ENCODE measurements at regions not wholly inside any gene's neighbourhood (a gene's known extent, or its start where the extent isn't known, plus 50 kb on each side); places are given as distances from the start of the nearest gene placed in this dataset.

DNA sequence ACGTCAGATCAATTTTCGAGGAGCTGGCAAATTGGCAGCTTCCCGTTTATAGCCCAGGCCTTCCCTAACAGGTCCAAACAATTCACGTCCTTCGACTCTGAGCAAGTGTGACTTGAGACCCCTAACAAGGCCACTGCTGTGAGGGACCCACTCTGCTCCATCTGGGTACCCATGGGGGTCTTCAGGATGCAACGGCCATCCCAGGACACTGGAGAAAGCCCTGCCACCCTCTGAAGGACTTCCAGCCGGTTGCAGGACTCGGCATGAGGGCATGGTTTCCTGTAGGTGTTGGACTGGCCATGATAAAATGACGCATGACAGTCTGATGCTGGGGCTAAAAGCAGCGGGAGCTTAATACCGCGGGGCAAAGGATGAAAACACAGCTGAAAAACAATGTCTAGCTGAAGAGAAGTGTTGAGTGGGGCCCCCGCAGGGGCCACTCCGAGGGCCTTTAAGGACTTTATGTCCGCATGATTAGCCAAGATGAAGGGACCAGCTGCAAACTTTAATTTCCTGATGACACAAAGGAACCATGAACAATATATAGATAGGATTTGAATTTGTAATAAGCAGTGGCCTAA, 113.3 kb upstream of the ZNF521 start:
- ATAC-seq (ENCODE audit: low FRiP score) (no peak), DNase-seq (no peak)
- Histone ChIP-seq H3K27ac (ENCODE audit: low read depth in 1 of 2, low read length in 2 of 2) (no peak overlapping the region), H3K4me1 (ENCODE audit: control insufficient read depth in 1 of 2, insufficient read depth in 2 of 2, low read length in 2 of 2) (peaks cover 0 to 3% of the 10 kb centered on the region in 2 donors), H3K27me3 (ENCODE audit: control insufficient read depth in 1 of 2, insufficient read depth in 2 of 2, low read length in 1 of 2) (no peaks in the 10 kb centered on the region), H3K4me3 (ENCODE audit: low read length in 2 of 2) (no peak overlapping the region), H3K36me3 (ENCODE audit: control insufficient read depth in 1 of 2, insufficient read depth in 2 of 2, low read length in 1 of 2) (no peaks in the 10 kb centered on the region), H3K9me3 (ENCODE audit: control insufficient read depth, low read length) (no peaks in the 10 kb centered on the region)
- intact Hi-C loops (cut with DNase I): no loop called here
- WGBS, 2 donors: 75 to 81% methylated on average over 15 of the region's 15 CpGs

DNA sequence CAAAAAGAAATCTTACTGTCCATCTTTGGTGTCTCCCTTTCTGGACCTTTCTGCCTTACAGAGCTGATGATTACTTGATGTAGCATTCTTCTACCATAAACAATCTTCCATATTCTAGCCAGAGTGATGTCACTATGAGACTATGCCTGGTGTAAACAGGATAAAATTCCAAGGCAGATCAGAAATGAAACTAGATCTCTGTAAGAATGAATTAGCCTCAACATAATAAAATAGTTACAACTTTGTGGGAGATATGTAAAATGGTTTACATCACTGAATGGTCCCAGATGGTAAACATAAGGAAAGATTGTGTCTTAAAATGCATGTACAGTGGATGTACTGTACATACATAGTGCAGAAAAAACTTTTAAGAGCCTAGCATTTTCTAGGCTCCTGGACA, 112.3 kb upstream of the ZNF521 start:
- no peak for ATAC-seq (ENCODE audit: low FRiP score)
- no peak overlapping the region for H3K27ac ChIP-seq (ENCODE audit: low read depth in 1 of 2, low read length in 2 of 2)
- intact Hi-C loops (cut with DNase I): no loop called here

DNA sequence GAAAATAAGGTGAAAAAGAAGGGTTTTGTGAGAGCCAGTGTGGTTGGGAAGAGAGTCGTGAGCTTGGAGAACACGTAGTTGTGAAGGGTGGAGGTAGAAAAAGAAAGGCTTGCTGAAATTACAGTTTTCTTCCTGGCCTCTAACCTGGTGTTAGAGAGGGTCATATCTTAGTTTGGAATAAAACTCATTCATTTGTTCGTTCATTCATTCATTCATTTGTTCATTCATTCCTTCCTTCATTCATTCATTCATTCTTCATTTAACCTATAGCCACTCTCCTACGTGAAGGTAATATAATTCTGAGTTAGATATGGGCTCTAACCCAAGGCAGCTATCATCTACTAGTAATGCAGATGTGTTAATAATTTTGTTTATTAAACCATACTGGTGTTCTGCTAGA, 111.8 kb upstream of the ZNF521 start:
- Histone ChIP-seq H3K9me3 (ENCODE audit: control insufficient read depth, low read length) (no peaks in the 10 kb centered on the region), H3K36me3 (ENCODE audit: control insufficient read depth in 1 of 2, insufficient read depth in 2 of 2, low read length in 1 of 2) (no peaks in the 10 kb centered on the region), H3K27ac (ENCODE audit: low read depth in 1 of 2, low read length in 2 of 2) (no peak overlapping the region), H3K4me1 (ENCODE audit: control insufficient read depth in 1 of 2, insufficient read depth in 2 of 2, low read length in 2 of 2) (peaks cover 0 to 3% of the 10 kb centered on the region in 2 donors), H3K4me3 (ENCODE audit: low read length in 2 of 2) (no peak overlapping the region), H3K27me3 (ENCODE audit: control insufficient read depth in 1 of 2, insufficient read depth in 2 of 2, low read length in 1 of 2) (no peaks in the 10 kb centered on the region)
- 72 to 75% methylated on average over 4 of the region's 4 CpGs for WGBS, 2 donors
- DNase-seq: no peak
- intact Hi-C loops (cut with DNase I): no loop called here
- no peak for ATAC-seq (ENCODE audit: low FRiP score)

More for the DNA sequence above, 112.3 kb upstream of the ZNF521 start:
- H3K4me1 ChIP-seq (ENCODE audit: control insufficient read depth in 1 of 2, insufficient read depth in 2 of 2, low read length in 2 of 2): peaks cover 0 to 3% of the 10 kb centered on the region in 2 donors
- no peaks in the 10 kb centered on the region for H3K9me3 ChIP-seq (ENCODE audit: control insufficient read depth, low read length)
- no peak overlapping the region for H3K4me3 ChIP-seq (ENCODE audit: low read length in 2 of 2)
- no peak for DNase-seq
- no peaks in the 10 kb centered on the region for H3K27me3 ChIP-seq (ENCODE audit: control insufficient read depth in 1 of 2, insufficient read depth in 2 of 2, low read length in 1 of 2)
- no peaks in the 10 kb centered on the region for H3K36me3 ChIP-seq (ENCODE audit: control insufficient read depth in 1 of 2, insufficient read depth in 2 of 2, low read length in 1 of 2)

DNA sequence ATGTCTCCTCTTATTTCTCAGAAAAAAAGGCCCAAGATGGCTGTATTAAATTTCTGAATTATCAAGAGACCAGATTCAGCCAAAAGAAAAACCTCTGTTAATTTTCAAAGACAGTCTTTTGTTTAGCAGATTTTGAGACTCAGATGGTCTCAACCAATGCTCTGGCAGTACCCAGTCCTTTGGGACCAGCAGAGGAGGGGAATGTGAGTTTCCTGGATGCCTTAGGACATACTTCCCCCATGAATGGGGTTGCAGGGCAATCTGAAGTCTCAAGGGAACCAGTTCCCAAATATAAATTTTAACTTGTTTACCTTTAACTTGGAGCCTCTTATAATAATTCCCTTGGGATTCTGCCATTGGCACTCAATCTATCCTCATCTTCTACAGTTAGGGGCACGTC, 107.8 kb upstream of the ZNF521 start:
- H3K36me3 ChIP-seq (ENCODE audit: control insufficient read depth in 1 of 2, insufficient read depth in 2 of 2, low read length in 1 of 2): no peaks in the 10 kb centered on the region
- H3K27ac ChIP-seq (ENCODE audit: low read depth in 1 of 2, low read length in 2 of 2): no peak overlapping the region
- ATAC-seq (ENCODE audit: low FRiP score) (no peak), DNase-seq (no peak)
- no peak overlapping the region for H3K4me3 ChIP-seq (ENCODE audit: low read length in 2 of 2)
- no peaks in the 10 kb centered on the region for H3K27me3 ChIP-seq (ENCODE audit: control insufficient read depth in 1 of 2, insufficient read depth in 2 of 2, low read length in 1 of 2)
- no peaks in the 10 kb centered on the region for H3K4me1 ChIP-seq (ENCODE audit: control insufficient read depth in 1 of 2, insufficient read depth in 2 of 2, low read length in 2 of 2)
- intact Hi-C loops (cut with DNase I): loop anchor here in 1 of 2 donors (10.0 kb wide), 1 partner anchor 55 kb away; no protein-coding TSS in a partner anchor
- 0 to 6% methylated on average over 1 of the region's 1 CpG for WGBS, 2 donors
- H3K9me3 ChIP-seq (ENCODE audit: control insufficient read depth, low read length): no peaks in the 10 kb centered on the region

DNA sequence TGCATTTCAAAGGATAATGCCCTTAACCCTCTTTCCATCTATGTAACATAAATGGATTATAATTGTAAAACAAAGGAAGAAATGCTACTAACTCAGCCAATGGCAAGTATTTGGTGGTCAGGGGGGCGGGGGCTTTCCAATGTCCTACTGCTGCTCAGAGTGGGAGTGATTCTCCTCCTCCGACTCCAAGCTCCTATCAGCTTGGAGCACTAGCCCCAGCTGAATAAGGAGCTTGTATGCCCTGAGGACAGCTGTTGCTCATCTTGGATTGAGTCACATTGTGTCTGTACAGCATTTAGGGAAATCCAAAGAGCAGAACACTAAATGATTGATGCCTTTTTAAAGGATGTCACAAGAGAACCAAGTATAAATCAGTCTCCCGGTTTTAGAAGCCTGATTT, 105.6 kb upstream of the ZNF521 start:
- intact Hi-C loops (cut with DNase I): loop anchor here in 1 of 2 donors (10.0 kb wide), 1 partner anchor 57 kb away; no protein-coding TSS in a partner anchor
- no peak overlapping the region for H3K27ac ChIP-seq (ENCODE audit: low read depth in 1 of 2, low read length in 2 of 2)
- 80 to 81% methylated on average over 3 of the region's 3 CpGs for WGBS, 2 donors
- ATAC-seq (ENCODE audit: low FRiP score) (no peak), DNase-seq (no peak)
- no peaks in the 10 kb centered on the region for H3K36me3 ChIP-seq (ENCODE audit: control insufficient read depth in 1 of 2, insufficient read depth in 2 of 2, low read length in 1 of 2)
- H3K4me1 ChIP-seq (ENCODE audit: control insufficient read depth in 1 of 2, insufficient read depth in 2 of 2, low read length in 2 of 2): no peaks in the 10 kb centered on the region
- H3K9me3 ChIP-seq (ENCODE audit: control insufficient read depth, low read length): no peaks in the 10 kb centered on the region
- H3K4me3 ChIP-seq (ENCODE audit: low read length in 2 of 2): no peak overlapping the region
- no peaks in the 10 kb centered on the region for H3K27me3 ChIP-seq (ENCODE audit: control insufficient read depth in 1 of 2, insufficient read depth in 2 of 2, low read length in 1 of 2)

DNA sequence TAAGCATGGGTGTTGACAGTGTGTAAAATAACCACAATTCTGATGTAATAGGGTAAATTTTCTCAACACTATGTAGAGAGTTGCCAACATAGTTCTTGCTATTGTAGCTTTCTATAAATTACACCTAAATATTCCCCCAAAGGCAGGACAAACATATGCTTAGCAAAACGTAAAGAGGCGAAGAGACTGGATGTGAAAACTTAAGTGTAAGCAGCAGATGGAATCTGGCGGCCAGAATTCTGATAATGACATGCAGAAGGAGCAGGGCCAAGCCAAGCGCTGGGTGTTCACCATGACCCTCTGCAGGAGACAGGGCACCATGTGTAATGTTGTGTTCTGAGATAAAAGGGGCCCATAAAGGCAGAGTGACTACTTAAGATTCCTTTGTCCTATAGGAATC, 105.2 kb upstream of the ZNF521 start:
- WGBS, 2 donors: 66 to 75% methylated on average over 4 of the region's 4 CpGs
- Histone ChIP-seq H3K36me3 (ENCODE audit: control insufficient read depth in 1 of 2, insufficient read depth in 2 of 2, low read length in 1 of 2) (no peaks in the 10 kb centered on the region), H3K4me3 (ENCODE audit: low read length in 2 of 2) (no peak overlapping the region), H3K27me3 (ENCODE audit: control insufficient read depth in 1 of 2, insufficient read depth in 2 of 2, low read length in 1 of 2) (no peaks in the 10 kb centered on the region), H3K9me3 (ENCODE audit: control insufficient read depth, low read length) (no peaks in the 10 kb centered on the region), H3K4me1 (ENCODE audit: control insufficient read depth in 1 of 2, insufficient read depth in 2 of 2, low read length in 2 of 2) (no peaks in the 10 kb centered on the region), H3K27ac (ENCODE audit: low read depth in 1 of 2, low read length in 2 of 2) (no peak overlapping the region)
- intact Hi-C loops (cut with DNase I): loop anchor here in 1 of 2 donors (10.0 kb wide), 1 partner anchor 58 kb away; no protein-coding TSS in a partner anchor
- ATAC-seq (ENCODE audit: low FRiP score): no peak
- no peak for DNase-seq

DNA sequence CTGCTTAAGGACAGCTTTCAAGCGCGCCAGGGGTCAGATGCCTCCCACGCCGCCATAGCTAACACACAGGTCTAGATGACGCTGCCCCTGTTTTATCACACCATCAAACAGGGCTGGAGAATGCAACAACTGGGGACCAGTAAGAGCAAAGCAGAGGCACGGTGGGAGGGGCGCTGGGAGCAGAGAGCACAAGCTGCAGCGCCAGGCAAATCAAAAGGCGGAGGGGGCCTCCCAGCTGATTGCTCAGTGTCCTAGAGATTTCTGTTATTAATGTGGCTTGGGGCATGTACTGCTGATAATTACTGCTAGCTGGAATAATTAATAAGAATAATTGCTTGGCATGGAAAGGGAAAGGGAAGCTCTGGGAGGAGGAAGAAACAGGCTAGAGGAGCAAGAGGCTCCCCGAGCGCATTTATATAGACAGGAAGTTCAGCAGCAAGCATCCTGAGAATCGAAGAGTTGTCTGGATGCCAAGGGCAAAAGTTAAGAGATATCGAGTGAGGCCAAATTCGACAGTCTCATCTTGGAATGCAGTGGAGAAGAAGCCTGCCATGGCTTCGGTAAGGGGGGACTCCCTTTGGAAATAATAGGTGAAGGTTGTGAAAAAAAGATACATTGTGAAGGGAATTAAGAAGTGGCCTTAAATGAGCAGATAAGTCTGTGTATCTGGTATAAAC, 104.5 kb upstream of the ZNF521 start:
- intact Hi-C loops (cut with DNase I): loop anchor here in 1 of 2 donors (10.0 kb wide), 1 partner anchor 58 kb away; no protein-coding TSS in a partner anchor
- no peak overlapping the region for H3K27ac ChIP-seq (ENCODE audit: low read depth in 1 of 2, low read length in 2 of 2)
- no peaks in the 10 kb centered on the region for H3K36me3 ChIP-seq (ENCODE audit: control insufficient read depth in 1 of 2, insufficient read depth in 2 of 2, low read length in 1 of 2)
- H3K27me3 ChIP-seq (ENCODE audit: control insufficient read depth in 1 of 2, insufficient read depth in 2 of 2, low read length in 1 of 2): no peaks in the 10 kb centered on the region
- 71 to 77% methylated on average over 15 of the region's 15 CpGs for WGBS, 2 donors
- H3K9me3 ChIP-seq (ENCODE audit: control insufficient read depth, low read length): no peaks in the 10 kb centered on the region
- H3K4me1 ChIP-seq (ENCODE audit: control insufficient read depth in 1 of 2, insufficient read depth in 2 of 2, low read length in 2 of 2): no peaks in the 10 kb centered on the region
- DNase-seq: no peak
- ATAC-seq (ENCODE audit: low FRiP score): no peak
- no peak overlapping the region for H3K4me3 ChIP-seq (ENCODE audit: low read length in 2 of 2)

DNA sequence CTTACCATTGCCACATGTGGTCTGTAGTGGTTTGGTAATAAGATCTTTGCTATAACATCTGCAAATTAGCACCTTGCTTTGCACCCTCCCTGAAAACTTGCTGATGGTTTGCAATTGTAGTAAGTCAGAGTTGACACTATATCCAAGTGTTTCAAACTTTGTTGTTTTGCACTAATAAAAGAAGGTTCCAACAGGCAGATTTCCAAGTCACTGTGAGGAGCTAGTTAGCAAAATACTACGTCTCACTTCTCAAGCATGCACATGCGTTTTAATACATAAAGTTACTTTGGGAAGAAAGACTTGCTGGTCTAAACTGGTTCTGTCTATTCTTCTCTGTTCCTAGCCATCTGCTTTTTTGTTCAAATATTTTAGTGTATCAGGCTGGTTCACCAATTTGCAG, 103.7 kb upstream of the ZNF521 start:
- Histone ChIP-seq H3K4me1 (ENCODE audit: control insufficient read depth in 1 of 2, insufficient read depth in 2 of 2, low read length in 2 of 2) (no peaks in the 10 kb centered on the region), H3K36me3 (ENCODE audit: control insufficient read depth in 1 of 2, insufficient read depth in 2 of 2, low read length in 1 of 2) (no peaks in the 10 kb centered on the region), H3K9me3 (ENCODE audit: control insufficient read depth, low read length) (no peaks in the 10 kb centered on the region), H3K27ac (ENCODE audit: low read depth in 1 of 2, low read length in 2 of 2) (no peak overlapping the region), H3K4me3 (ENCODE audit: low read length in 2 of 2) (no peak overlapping the region), H3K27me3 (ENCODE audit: control insufficient read depth in 1 of 2, insufficient read depth in 2 of 2, low read length in 1 of 2) (no peaks in the 10 kb centered on the region)
- WGBS, 2 donors: 2 to 5% methylated on average over 2 of the region's 2 CpGs
- ATAC-seq (ENCODE audit: low FRiP score) (no peak), DNase-seq (no peak)
- intact Hi-C loops (cut with DNase I): loop anchor here in 1 of 2 donors (10.0 kb wide), 1 partner anchor 59 kb away; no protein-coding TSS in a partner anchor

DNA sequence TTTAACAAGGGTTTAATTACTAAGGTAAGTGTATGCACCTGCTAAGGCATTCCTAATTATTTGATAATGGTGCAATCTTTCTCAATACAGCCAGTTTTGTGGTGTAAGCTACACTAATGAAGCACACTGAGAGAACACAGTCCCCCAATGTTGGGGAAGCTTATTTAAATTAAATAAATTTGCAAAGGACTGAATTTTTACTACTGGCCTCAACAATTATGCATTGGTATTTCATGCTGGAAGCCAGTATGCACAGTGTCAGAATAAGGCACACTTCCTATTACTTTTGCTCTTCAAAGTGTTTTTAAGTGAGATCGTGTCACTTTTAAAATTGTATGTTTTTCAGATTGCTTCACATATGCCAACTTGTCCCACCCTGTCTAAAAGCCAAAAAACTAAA, 103.2 kb upstream of the ZNF521 start:
- DNase-seq (no peak), ATAC-seq (ENCODE audit: low FRiP score) (no peak)
- no peaks in the 10 kb centered on the region for H3K9me3 ChIP-seq (ENCODE audit: control insufficient read depth, low read length)
- no peak overlapping the region for H3K27ac ChIP-seq (ENCODE audit: low read depth in 1 of 2, low read length in 2 of 2)
- intact Hi-C loops (cut with DNase I): loop anchor here in 1 of 2 donors (10.0 kb wide), 1 partner anchor 60 kb away; no protein-coding TSS in a partner anchor
- WGBS, 2 donors: 30 to 51% methylated on average over 1 of the region's 1 CpG
- H3K36me3 ChIP-seq (ENCODE audit: control insufficient read depth in 1 of 2, insufficient read depth in 2 of 2, low read length in 1 of 2): no peaks in the 10 kb centered on the region
- no peak overlapping the region for H3K4me3 ChIP-seq (ENCODE audit: low read length in 2 of 2)
- no peaks in the 10 kb centered on the region for H3K4me1 ChIP-seq (ENCODE audit: control insufficient read depth in 1 of 2, insufficient read depth in 2 of 2, low read length in 2 of 2)
- H3K27me3 ChIP-seq (ENCODE audit: control insufficient read depth in 1 of 2, insufficient read depth in 2 of 2, low read length in 1 of 2): no peaks in the 10 kb centered on the region
